ENCODE measurements at regions not wholly inside any gene's neighbourhood (a gene's known extent, or its start where the extent isn't known, plus 50 kb on each side); places are given as distances from the start of the nearest gene placed in this dataset.

DNA sequence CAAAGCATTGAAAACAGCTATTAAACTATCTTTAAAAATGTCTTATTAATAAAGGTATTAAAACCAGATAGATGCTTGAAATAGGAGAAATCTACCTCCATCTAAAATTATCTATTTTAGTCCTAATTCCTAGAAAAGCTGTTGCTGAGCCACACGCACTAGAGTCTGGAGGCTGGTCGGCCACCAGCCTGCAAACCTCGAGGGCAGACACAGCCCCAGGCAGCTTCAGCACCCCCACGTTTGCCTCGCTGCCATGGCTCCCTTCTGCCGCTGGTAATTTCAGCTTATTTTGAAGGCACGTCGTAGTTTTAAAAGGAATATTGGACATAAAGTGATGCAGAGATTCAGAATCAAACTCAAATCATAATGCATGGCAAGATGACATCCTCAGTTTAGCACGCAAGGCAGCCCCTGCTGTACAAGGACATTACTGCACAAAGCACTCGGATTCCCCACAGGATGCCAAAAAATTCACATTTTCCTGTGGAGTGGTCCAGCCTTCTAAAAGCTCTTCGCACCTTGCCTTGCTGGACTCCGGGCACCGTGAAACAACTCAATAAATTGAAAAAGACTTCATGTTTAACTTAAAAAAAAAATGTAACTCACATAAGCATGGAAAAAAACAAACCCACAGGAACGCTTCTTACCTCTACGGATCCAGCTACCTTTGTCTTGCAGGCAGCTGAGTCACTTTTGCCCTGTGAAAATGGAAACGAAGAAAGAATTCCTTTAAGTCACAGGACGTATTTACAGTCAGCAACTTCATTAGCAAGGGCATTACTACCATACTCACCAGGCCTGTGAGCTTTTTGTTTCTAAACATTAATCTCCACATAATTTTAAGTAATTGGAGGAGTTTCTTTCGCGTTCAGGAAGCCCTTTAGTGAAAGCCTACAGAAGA lies 143.4 kb upstream of the RPS6KA2 start:
- DNase-seq = no peak

DNA sequence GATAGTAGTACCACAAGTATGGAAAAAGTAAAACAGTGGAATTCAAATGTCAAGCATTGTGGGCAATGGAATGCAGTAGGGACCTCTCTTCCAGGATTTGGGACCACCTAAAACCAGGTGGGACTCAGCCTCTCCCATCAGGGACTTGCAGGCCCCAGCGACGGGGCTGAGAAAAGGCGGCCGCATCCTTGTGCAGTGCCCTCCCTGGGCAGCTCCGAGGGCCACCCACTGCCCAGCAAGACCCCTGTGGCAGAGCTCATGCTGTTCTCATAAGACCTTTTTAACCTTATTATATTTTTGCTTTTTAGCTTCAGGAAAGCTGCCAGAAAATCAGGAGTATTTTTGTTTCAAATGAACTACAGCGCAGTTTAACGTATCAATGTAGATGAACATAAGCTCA lies 142.6 kb upstream of the RPS6KA2 start:
- DNase-seq = no peak

DNA sequence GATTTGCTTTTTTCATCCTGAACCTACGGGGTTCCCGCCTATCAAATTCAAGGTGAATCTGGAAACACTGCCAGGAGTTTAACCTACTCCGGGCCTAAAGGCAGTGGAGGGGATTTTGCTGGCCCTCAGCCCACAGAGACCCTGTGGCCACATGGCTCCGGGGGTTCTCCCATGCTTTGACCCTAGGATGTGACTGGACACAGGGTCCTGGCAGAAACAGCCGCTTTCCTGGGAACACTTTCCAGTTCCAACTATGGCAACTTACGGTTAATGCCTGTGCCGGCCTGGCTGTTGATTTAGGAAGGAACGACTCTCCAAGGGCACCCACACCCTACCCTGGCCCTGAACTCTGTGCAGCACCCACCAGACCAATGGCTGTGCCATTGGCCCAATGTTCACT lies 141.7 kb upstream of the RPS6KA2 start:
- DNase-seq = no peak

DNA sequence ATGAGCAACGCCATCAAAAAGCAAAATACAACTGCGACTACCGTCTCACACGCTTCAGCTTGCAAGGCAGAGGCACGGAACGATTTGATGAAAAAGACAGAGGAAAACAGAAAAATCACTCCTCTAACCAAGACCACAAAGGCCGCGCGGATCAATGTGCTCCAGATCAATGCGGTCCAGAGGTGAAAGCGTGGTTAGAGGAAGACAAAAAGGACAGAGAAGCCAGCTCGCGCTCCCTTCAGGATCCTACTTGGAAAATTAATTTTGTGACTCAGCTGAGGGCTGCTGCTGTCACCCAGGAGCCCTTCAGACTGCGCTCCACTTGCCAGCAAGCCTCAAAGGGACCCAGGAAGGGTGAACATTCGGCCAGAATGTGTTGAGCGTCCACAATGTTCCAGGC lies 140.2 kb upstream of the RPS6KA2 start:
- DNase-seq = no peak

DNA sequence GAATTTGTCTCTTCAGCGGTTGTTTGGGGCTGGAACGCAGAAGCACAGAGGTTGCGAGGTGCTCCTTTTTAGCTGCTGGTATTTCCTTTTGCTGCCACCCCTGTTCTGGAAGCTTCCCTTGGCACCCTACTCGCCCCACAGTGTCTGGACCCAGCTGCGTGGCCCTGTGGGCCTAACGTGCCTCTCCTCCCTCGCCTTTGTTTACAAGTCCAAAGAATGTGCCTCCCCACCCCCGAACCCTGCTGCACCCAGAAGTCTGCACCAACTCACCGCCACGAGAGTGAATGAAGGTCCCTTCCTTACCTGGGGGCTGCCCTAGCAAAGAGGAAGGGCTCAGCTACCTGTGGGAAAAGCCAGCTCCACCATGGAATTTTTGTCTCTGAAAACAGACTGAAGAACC lies 139.7 kb upstream of the RPS6KA2 start:
- DNase-seq = no peak

DNA sequence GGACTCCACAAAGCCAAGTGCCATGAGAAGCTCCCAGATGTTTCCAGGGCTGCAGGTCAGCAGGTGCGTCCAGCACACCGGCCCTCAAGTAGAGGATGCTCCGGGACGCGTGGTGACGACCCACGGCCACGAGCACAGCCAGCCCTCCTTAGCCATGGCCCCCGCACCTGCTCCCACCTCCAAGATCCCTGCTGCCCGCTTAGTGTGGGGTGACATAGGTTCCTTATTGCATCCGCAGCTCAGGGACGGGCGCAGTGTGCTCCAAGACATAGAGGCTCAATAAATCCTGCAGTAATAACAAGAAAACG lies 138.1 kb upstream of the RPS6KA2 start:
- no peak for DNase-seq

DNA sequence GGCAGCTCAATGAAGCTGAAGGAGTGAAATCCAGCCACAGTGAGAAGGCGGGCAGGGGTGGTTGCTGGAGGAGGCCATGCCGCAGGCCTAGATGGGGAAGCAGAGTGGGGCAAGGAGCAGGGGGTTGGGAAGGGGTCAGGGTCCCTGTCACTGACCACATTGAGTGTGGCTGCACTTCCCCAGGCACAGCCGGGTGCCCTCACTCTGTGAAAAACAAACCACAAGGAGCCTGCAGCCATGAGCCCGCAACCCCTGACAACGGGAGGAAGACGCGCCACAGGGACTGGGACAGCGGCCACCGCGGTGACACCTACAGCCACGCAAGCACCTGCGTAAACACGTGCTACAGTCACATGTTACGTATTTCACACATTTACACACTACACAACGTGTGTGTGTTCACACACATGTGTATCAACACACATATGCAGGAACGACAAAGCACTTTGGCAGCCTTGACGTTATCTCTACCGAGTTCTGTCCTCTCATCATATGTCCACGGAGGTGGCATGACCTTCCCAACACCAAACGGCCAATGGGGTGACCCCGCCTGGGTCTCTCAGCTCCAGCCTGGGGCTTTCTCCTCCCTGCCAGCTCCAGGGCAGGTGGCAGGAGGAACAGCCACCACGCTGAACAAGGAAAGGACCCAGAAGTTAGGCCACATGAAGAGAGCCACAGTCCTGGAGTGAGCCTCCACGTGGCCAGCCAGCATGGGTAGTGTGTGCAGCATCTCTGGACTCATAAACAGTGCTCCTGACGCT lies 137.6 kb upstream of the RPS6KA2 start:
- DNase-seq = no peak

DNA sequence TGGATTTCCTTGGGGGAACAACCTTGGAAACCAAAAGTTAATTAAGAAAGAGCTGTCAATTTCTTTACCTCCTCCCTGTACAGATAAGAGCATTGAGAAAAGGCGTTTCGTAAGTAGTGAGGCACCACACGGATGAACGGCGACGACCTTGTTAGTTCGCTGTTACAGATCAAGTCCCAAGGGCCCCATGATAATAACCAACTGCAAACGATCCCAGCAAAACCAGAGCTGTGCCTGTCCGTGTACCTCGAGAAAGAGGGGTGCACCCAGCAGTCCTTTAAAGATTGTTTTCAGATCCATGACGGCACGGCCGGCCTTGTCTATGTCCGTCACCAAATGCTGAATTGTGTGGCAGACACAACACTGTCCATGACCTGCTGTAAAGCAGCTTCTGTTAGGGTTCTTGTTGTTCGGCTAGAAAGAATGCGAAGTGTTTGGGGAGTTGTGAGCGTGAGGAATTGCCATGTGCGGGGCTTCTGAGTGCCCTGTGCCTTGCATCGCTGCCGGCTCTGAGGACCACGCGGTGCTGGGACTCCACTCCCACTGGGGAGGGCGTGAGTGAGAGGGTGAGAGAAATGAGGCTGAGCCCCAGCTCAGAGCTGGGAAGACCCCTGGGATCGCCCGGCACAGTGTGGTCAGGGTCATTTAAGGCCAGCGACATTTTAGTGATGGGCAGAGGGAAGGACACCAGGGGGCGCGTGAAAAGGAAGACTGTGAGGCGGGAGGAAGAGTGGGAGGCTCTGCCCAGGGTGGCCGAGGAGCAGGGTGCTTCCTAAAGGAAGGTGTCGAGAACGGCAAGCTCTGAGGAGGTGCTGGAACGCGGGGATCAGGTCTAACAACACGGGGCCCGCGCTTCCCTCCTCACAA lies 136.8 kb upstream of the RPS6KA2 start:
- DNase-seq = no peak

DNA sequence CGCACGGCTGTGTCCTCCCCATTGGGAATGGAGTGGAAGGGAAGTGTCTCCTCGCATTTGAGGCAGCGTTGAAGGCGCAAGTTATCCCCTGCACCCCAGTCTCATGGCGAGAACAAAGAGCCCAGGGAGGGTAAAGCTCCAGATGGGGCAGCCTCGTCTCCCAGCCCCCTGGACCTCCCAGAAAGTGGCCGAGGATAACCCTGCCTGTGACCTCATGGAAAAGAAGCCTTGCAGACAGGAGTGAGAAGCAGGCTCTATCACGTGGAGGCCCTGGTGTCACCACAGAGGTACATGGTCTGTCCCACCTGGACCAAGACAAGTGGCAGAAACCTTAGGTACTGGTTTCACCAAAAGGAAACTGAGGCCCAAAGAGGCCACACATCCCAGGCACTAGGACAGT lies 134.8 kb upstream of the RPS6KA2 start:
- no peak for DNase-seq

DNA sequence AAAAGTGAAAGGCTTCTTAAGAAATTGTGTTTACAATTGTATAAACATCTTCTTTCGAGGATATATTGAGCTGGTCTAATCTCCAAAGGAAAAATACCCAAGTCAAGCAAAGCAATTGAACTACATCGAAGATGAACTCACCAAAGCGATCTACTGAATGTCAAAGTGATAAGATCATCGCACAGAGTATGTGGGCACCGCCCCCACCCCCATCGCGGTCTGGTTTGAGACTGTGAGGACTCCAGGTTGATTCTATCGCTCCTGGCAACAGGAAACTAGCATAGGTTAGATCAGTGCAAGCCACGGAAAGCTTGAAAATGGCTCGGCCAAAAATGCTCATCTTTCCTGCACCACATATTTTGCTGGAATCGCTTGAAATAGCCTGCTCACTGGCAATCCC lies 133.2 kb upstream of the RPS6KA2 start:
- DNase-seq = no peak

DNA sequence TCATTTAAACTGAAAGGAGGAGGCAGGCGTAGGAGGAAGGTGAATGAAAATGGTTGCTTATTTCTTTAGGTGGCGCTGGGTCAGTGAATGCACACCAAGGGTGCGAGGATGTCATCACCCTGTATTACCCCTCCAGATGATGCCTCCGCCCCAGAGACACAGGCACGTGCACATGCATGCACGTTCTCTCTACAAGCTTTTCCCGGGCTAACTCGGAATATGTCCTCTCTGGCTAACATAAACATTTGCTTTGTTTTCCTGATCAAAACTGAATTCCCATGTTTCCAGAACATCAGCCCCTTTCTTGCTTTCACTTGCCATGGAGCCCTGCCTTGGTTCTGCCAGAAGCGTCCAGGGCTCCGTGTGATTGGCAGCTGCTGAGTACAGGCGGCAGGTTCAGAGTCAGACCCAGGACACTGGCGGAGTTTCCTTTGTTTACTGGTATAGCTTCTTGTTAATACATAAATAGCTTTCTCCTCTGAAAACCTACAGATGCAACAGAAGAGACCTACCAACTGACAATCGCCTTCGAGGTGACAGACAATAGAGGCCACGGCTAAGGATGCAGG lies 131.2 kb upstream of the RPS6KA2 start:
- DNase-seq = no peak

DNA sequence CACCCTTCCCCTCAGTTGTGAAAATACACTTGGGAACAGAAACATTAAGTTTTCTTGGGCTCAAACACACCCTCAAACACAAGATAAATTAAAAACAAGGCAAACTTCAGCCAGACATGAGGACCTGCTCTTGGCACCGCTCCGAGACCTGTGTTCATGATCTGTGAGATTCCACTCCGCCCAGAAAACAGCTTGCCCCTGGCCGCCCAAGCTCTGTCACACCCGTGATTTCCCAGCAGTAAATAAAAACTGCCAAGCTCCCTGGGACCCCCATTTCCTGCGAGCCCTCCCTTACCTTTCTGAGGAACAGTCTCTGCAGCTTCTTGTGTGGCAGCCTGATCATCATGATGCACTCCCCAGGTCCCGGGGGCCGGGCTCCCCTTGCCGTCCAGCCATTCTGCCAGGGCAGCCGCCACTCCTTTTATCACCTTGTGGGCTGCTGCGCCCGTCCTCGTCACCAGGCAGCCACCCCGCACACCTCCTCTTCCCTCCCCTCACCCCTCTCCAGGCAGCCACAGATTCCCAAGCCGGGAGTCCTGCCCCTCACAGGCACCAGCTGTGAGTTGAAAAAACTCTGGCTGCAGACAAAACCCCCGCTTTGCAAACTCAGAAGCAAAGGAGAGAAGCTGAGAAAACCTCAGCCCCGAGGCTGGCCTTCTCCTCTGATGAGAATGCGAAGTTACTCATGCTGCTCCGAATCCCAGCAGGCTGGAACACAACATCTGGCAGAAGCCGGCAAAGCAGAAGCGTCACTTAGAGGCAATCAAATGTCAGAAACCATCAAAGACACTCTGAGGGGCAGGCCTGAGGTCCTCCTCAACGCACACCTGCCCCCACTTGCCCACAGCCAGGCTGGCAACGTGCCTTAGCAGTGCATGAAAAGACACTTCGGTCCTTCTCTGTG lies 130.4 kb upstream of the RPS6KA2 start:
- DNase-seq = no peak

DNA sequence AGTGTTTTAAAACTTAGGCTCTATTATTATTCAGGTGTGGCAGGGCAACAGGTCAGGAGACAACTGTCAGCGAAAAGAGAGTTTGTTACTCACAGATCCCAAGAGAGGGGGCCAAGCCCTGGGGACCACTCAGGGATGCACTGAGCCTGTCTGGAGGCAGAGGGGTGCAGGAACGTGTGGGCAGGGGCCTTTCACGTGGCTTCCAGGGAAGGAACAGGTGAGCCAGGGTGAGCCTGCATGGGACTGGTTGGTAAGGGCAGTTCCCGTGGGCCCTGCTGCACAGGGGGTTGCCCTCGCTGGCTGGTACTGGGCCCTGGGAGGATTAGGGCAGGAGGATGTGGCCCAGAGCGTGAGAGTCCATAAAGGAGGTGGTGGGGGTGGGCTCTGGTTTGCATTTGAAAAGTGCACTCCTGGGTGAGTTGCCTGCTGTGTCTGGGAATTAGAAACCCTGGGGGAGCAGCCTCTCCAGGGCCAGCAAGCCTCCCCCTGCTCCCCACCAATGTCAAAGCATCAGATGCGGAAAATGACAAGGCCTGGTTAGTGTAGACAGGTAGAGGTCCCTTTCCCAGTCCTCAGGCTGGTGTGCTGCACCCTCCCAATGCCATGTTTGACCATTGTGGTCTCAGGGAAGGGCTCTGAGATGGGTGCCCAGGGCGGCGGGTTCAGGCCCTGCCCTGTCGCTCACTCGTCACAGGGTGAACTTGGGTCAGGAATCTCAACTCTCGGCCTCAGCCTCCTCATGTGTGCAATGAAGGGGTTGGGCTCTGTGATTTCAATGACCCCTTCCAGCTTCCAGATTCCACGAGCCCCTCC lies 127.4 kb upstream of the RPS6KA2 start:
- no peak for DNase-seq

DNA sequence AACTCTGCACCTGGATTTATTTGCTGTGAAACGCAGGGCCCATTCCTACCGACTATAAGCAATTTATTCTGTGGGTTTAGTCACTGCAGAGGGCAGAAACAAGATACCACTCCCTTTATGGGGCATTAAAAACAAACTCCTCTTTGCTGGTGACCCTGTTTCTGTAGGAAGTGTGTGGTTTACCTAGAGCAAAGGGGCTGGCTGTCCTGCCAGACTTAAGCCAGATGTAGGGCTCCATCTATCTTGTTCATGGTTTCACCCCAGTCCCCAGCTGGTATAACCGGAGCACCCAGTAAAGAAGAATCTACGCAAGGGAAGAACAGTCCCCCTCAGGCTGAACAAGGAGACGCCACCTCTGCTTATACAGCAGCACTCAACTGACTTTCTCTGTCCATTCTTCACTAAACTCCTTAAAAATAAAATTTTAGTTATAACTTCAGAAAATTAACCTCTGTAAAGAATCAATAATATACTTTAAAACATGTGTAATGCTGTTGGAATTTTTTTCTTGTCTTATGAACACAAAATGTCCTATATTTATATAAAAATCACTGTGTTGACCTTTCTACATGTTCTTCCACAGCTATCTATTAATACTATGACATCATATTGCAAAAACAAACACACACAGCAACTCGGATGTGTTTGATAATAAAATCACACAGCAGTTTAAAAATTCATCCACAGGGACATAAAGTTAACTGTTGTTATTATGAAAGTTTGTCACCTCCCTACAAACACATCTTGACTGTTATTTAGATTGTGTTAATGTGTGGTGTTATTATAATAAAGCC lies 126.1 kb upstream of the RPS6KA2 start:
- DNase-seq = no peak

DNA sequence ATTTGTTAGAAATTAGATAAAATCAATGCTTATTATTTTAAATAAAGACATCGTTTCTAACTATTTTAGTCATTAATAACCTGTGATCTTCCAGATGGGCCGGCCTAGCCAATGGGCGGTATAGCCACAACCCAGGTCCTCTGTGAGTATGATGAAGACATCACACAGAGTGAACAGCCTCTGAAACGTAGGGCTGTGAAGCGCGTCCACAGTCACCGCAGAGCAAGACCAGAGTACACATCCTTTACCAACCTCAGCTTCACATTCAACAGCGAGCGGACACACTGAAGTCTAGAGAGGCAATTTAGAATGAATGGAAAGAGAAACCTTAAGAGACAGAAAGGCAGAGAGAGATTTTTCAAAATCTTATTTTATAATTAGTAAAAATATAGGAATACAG lies 125.0 kb upstream of the RPS6KA2 start:
- DNase-seq = no peak

DNA sequence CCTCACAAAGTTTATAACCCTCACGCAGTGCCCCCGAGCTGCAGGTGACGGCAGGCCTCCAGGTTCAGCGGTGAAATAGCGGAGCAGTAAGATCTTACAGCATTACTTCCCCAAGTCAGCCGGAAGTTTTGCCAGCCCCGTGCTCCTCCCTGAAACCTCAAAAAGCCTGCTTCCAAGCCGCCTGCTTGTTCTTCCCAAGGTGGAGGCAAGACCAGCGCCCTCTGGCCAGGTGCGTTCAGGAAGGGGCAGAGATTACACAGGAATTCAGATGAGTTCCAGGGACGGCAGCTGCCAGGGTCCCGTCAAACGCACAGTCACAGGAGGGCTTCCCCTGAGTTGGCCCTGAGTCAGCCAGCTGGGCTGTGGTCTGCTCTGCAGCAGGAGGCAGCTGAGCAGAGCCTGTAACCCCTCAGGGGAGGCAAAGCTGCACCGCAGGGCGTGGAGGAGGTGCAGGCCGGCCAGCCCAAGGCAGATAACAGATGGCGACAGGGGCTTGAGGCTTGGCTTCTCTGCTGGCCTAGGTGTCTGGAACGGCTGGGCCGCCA lies 124.1 kb upstream of the RPS6KA2 start:
- peak; percentile 43 for DNase-seq

DNA sequence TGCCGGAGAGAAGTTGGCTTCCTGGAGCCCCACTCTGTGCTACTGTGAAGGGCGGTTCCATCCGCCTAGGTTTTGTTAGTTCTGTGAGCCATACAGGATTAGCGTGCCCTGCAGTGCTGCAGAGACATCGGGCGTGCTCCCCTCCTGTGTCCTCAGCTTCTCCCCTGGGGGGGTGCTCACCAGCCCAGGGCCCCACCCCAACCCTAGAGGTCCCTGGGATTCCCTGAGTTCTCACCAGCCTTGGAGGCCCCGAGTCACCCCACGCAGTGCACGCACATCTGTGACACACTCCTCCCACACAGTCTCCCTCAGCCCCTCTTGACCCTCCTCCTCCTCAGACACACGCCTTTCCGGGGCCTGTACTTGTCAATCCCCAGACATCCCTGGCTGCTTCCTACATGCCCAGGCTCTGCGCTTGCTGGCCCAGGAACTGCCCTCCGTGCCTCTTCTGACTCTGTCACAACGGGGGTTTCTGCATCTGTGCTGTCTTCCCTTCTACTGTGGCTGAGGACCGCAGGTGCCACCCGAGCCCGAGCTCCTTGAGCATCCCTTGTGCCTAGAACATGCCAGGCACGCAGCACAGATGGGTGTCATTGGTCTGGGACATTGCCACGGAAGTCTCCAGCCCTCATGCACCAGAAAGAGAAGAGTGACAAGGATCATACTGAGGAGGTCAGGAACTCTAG lies 123.2 kb upstream of the RPS6KA2 start:
- DNase-seq = no peak

DNA sequence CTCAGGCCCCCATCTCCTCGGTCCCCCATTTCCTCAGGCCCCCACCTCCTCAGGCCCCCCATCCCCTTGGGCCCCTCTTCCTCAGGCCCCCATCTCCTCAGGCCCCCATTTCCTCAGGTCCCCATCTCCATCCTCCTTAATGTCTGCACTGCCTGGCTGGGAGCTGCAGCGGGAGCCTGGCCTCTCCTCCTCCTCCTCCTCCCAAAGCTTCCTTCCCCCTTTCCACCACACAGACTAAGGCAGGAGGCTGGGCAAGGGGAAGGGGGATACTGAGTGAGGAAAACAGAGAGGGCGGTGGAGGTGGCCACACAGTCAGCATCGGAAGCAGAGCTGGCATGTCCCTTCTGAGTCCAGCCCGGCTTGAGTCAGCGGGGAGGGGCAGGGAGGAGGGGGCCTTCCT lies 122.6 kb upstream of the RPS6KA2 start:
- no peak for DNase-seq

All from MV-4-11 (cell line).